ENCODE measurements at regions not wholly inside any gene's neighbourhood (a gene's known extent, or its start where the extent isn't known, plus 50 kb on each side); places are given as distances from the start of the nearest gene placed in this dataset.
"Not testable (repeated sequence)": the region's sequence is repeated elsewhere in the genome, so short reads cannot be mapped to it uniquely, and the experiment has no call there.

- no peak for TF ChIP-seq CTCF (IDR thresholded peaks at IDR 0.05; ENCODE audit: poor library complexity)
- no peak for TF ChIP-seq EZH2phosphoT487 (IDR thresholded peaks at IDR 0.05; ENCODE audit: low read depth, severe bottlenecking, unreplicated experiment)
- TF ChIP-seq EZH2 (IDR thresholded peaks at IDR 0.05; ENCODE audit: borderline replicate concordance): no peak
- H4K20me1 ChIP-seq (ENCODE audit: insufficient read depth, poor library complexity, severe bottlenecking): no peaks in the 10 kb centered on the region
- 47% methylated on average over 2 of the region's 2 CpGs for WGBS (ENCODE audit: low lambda C conversion rate, missing lambda C conversion rate)
- DNase-seq (ENCODE audit: low spot score): no peak
- no peaks in the 10 kb centered on the region for H3K9me2 ChIP-seq (replicated peaks; ENCODE audit: insufficient read depth)
- H3K9me3 ChIP-seq (ENCODE audit: low read depth): no peaks in the 10 kb centered on the region
- no peaks in the 10 kb centered on the region for H3K79me2 ChIP-seq
- no peak overlapping the region for H2AFZ ChIP-seq
- H3K4me1 ChIP-seq (ENCODE audit: insufficient read depth): no peaks in the 10 kb centered on the region
- no peak overlapping the region for H3K4me3 ChIP-seq
- no peaks in the 10 kb centered on the region for H3K27me3 ChIP-seq
- H3K27ac ChIP-seq: no peak overlapping the region
- H3K36me3 ChIP-seq (replicated peaks; ENCODE audit: insufficient read depth, low read depth): no peaks in the 10 kb centered on the region
- no peak overlapping the region for H3K4me2 ChIP-seq
Measured at GRCh38 chr9:115551396-115551795, 433.4 kb upstream of the TNC start.

- Histone ChIP-seq H3K27me3 (no peaks in the 10 kb centered on the region), H4K20me1 (ENCODE audit: insufficient read depth, poor library complexity, severe bottlenecking) (no peaks in the 10 kb centered on the region), H3K9me2 (replicated peaks; ENCODE audit: insufficient read depth) (no peaks in the 10 kb centered on the region), H3K4me2 (no peak overlapping the region), H3K27ac (no peak overlapping the region), H2AFZ (no peak overlapping the region), H3K4me1 (ENCODE audit: insufficient read depth) (no peaks in the 10 kb centered on the region), H3K79me2 (no peaks in the 10 kb centered on the region), H3K36me3 (replicated peaks; ENCODE audit: insufficient read depth, low read depth) (no peaks in the 10 kb centered on the region), H3K9me3 (ENCODE audit: low read depth) (no peaks in the 10 kb centered on the region), H3K4me3 (no peak overlapping the region)
- DNase-seq (ENCODE audit: low spot score): no peak
- 84% methylated on average over 2 of the region's 2 CpGs for WGBS (ENCODE audit: low lambda C conversion rate, missing lambda C conversion rate)
- no peak for TF ChIP-seq EZH2 (IDR thresholded peaks at IDR 0.05; ENCODE audit: borderline replicate concordance)
- no peak for TF ChIP-seq CTCF (IDR thresholded peaks at IDR 0.05; ENCODE audit: poor library complexity)
- TF ChIP-seq EZH2phosphoT487 (IDR thresholded peaks at IDR 0.05; ENCODE audit: low read depth, severe bottlenecking, unreplicated experiment): no peak
Measured at GRCh38 chr9:115553060-115553773, 435.3 kb upstream of the TNC start.

- H3K27ac ChIP-seq: no peak overlapping the region
Measured at GRCh38 chr9:115556432-115556831, 438.5 kb upstream of the TNC start.

GRCh38 chr9:115575147-115575546 is 457.2 kb upstream of the TNC start:
- Histone ChIP-seq H3K27ac (no peak overlapping the region), H3K27me3 (no peaks in the 10 kb centered on the region), H3K4me1 (ENCODE audit: insufficient read depth) (no peaks in the 10 kb centered on the region), H3K9me3 (ENCODE audit: low read depth) (no peaks in the 10 kb centered on the region), H3K4me2 (no peak overlapping the region), H3K79me2 (no peaks in the 10 kb centered on the region), H2AFZ (no peak overlapping the region), H4K20me1 (ENCODE audit: insufficient read depth, poor library complexity, severe bottlenecking) (no peaks in the 10 kb centered on the region), H3K36me3 (replicated peaks; ENCODE audit: insufficient read depth, low read depth) (no peaks in the 10 kb centered on the region), H3K9me2 (replicated peaks; ENCODE audit: insufficient read depth) (no peaks in the 10 kb centered on the region), H3K4me3 (no peak overlapping the region)
- TF ChIP-seq EZH2phosphoT487 (IDR thresholded peaks at IDR 0.05; ENCODE audit: low read depth, severe bottlenecking, unreplicated experiment) (no peak), CTCF (IDR thresholded peaks at IDR 0.05; ENCODE audit: poor library complexity) (no peak), EZH2 (IDR thresholded peaks at IDR 0.05; ENCODE audit: borderline replicate concordance) (no peak)
- 83% methylated on average over 1 of the region's 1 CpG for WGBS (ENCODE audit: low lambda C conversion rate, missing lambda C conversion rate)
- no peak for DNase-seq (ENCODE audit: low spot score)

More at GRCh38 chr9:115556432-115556831, 438.5 kb upstream of the TNC start:
- H3K4me3 ChIP-seq: no peak overlapping the region
- H2AFZ ChIP-seq: no peak overlapping the region
- no peak overlapping the region for H3K4me2 ChIP-seq
- TF ChIP-seq EZH2phosphoT487 (IDR thresholded peaks at IDR 0.05; ENCODE audit: low read depth, severe bottlenecking, unreplicated experiment) (no peak), EZH2 (IDR thresholded peaks at IDR 0.05; ENCODE audit: borderline replicate concordance) (no peak)
- no peaks in the 10 kb centered on the region for H3K36me3 ChIP-seq (replicated peaks; ENCODE audit: insufficient read depth, low read depth)
- H3K9me3 ChIP-seq (ENCODE audit: low read depth): no peaks in the 10 kb centered on the region
- no peaks in the 10 kb centered on the region for H4K20me1 ChIP-seq (ENCODE audit: insufficient read depth, poor library complexity, severe bottlenecking)
- no peak for DNase-seq (ENCODE audit: low spot score)
- H3K4me1 ChIP-seq (ENCODE audit: insufficient read depth): no peaks in the 10 kb centered on the region
- H3K9me2 ChIP-seq (replicated peaks; ENCODE audit: insufficient read depth): no peaks in the 10 kb centered on the region
- WGBS (ENCODE audit: low lambda C conversion rate, missing lambda C conversion rate): 27% methylated on average over 1 of the region's 1 CpG
- no peaks in the 10 kb centered on the region for H3K79me2 ChIP-seq
- no peaks in the 10 kb centered on the region for H3K27me3 ChIP-seq

- WGBS (ENCODE audit: low lambda C conversion rate, missing lambda C conversion rate): 82% methylated on average over 5 of the region's 5 CpGs
- not testable (repeated sequence) for H3K4me2 ChIP-seq; H3K9me3 ChIP-seq (ENCODE audit: low read depth)
Measured at GRCh38 chr9:115585458-115585857, 467.5 kb upstream of the TNC start.

More at GRCh38 chr9:115585458-115585857, 467.5 kb upstream of the TNC start:
- H3K4me3 ChIP-seq; H2AFZ ChIP-seq; H3K9me2 ChIP-seq (replicated peaks; ENCODE audit: insufficient read depth); H3K27ac ChIP-seq; H3K4me1 ChIP-seq (ENCODE audit: insufficient read depth); H3K27me3 ChIP-seq; DNase-seq (ENCODE audit: low spot score); H3K36me3 ChIP-seq (replicated peaks; ENCODE audit: insufficient read depth, low read depth); H4K20me1 ChIP-seq (ENCODE audit: insufficient read depth, poor library complexity, severe bottlenecking); H3K79me2 ChIP-seq: not testable (repeated sequence)
